ENCODE measurements at regions not wholly inside any gene's neighbourhood (a gene's known extent, or its start where the extent isn't known, plus 50 kb on each side); places are given as distances from the start of the nearest gene placed in this dataset.

DNA sequence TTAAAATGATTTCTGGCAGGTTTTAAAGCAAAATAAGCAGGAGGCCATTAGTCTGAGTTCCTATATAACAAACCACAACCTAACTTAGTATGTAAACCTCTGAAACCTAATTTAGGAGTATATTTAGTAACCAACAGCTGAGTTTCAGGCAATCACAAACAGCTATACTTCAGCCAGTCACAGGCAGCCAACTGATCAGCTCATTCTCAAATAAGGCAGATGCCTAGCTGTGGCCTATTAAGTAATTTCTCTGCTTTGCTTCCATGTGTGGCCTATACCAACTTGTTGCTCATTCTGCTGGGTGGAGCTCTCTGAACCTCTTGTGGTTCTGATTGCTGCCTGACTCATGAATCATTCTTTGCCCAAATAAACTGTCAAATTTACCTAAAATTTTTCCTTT lies 408.9 kb upstream of the FBXO33 start:
- peaks cover 0 to 3% of the 10 kb centered on the region in 2 experiments; a peak in 1 of 4 replicates for H3K4me1 Mint-ChIP-seq
- H3K79me1 ChIP-seq (ENCODE audit: insufficient read depth, low read depth, low read length, poor library complexity, severe bottlenecking) = no peaks in the 10 kb centered on the region
- no peak overlapping the region for H3K4me3 Mint-ChIP-seq
- H4K8ac ChIP-seq (replicated peaks; ENCODE audit: insufficient read length, low read depth, low read length) = no peak overlapping the region
- H3K9me3 Mint-ChIP-seq = no peaks in the 10 kb centered on the region
- H3K4ac ChIP-seq (ENCODE audit: low read depth, low read length) = no peak overlapping the region
- H3K27ac ChIP-seq (ENCODE audit: insufficient read length, low read depth, low read length) = no peak overlapping the region
- H3K27me3 Mint-ChIP-seq (ENCODE audit: low read depth) = no peaks in the 10 kb centered on the region; the same call in 1 of the 2 replicates
- no peak overlapping the region for H3K23ac ChIP-seq (ENCODE audit: insufficient read length, low read depth, low read length)
- no peak overlapping the region for H3K56ac ChIP-seq (ENCODE audit: insufficient read length, low read depth, low read length)
- no peak overlapping the region for H2AK5ac ChIP-seq (ENCODE audit: insufficient read length, low read length)
- no peak overlapping the region for H4K5ac ChIP-seq (ENCODE audit: insufficient read length, low read depth, low read length)
- no peak overlapping the region for H2BK20ac ChIP-seq (ENCODE audit: low read depth, low read length, poor library complexity, severe bottlenecking)
- no peak overlapping the region for H3T11ph ChIP-seq (ENCODE audit: low read length)
- H3K36me3 Mint-ChIP-seq (ENCODE audit: insufficient read depth in 1 of 3, low read depth in 3 of 3) = no peaks in the 10 kb centered on the region
- TF ChIP-seq, protein P1, sequence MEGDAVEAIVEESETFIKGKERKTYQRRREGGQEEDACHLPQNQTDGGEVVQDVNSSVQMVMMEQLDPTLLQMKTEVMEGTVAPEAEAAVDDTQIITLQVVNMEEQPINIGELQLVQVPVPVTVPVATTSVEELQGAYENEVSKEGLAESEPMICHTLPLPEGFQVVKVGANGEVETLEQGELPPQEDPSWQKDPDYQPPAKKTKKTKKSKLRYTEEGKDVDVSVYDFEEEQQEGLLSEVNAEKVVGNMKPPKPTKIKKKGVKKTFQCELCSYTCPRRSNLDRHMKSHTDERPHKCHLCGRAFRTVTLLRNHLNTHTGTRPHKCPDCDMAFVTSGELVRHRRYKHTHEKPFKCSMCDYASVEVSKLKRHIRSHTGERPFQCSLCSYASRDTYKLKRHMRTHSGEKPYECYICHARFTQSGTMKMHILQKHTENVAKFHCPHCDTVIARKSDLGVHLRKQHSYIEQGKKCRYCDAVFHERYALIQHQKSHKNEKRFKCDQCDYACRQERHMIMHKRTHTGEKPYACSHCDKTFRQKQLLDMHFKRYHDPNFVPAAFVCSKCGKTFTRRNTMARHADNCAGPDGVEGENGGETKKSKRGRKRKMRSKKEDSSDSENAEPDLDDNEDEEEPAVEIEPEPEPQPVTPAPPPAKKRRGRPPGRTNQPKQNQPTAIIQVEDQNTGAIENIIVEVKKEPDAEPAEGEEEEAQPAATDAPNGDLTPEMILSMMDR (conservative IDR thresholded peaks at IDR 0.05) = no peak
- H3K23me2 ChIP-seq (ENCODE audit: insufficient read length, low read depth, low read length, poor library complexity, severe bottlenecking) = no peaks in the 10 kb centered on the region
- H2BK15ac ChIP-seq (ENCODE audit: low read depth, low read length) = no peak overlapping the region
- H3K9ac ChIP-seq (ENCODE audit: extremely low read depth, insufficient read length, low read length) = no peak overlapping the region
- no peak overlapping the region for H3K14ac ChIP-seq (ENCODE audit: insufficient read depth, low read length)
- no peak overlapping the region for H2BK120ac ChIP-seq (ENCODE audit: low read depth, low read length, poor library complexity, severe bottlenecking)
- H3K27ac Mint-ChIP-seq = no peak overlapping the region
- H3K18ac ChIP-seq (ENCODE audit: insufficient read length, low read depth, low read length) = no peak overlapping the region
- H3K79me2 ChIP-seq (ENCODE audit: insufficient read depth, low read length) = no peaks in the 10 kb centered on the region
- H3K9me3 ChIP-seq (ENCODE audit: control insufficient read depth, low read depth, low read length) = no peaks in the 10 kb centered on the region
- H3K4me1 ChIP-seq (ENCODE audit: insufficient read depth, low read length) = no peaks in the 10 kb centered on the region
- no peak overlapping the region for H2BK12ac ChIP-seq (ENCODE audit: insufficient read length, low read depth, low read length)
- no peak overlapping the region for H2BK5ac ChIP-seq (ENCODE audit: insufficient read length, low read length)
- H2AFZ ChIP-seq (ENCODE audit: low read length) = no peak overlapping the region
- H3K4me2 ChIP-seq (ENCODE audit: insufficient read depth, insufficient read length, low read length) = no peak overlapping the region
- no peak for DNase-seq
- H3K27me3 ChIP-seq (ENCODE audit: insufficient read depth, low read length) = no peaks in the 10 kb centered on the region
- H4K91ac ChIP-seq (ENCODE audit: insufficient read length, low read depth, low read length) = no peak overlapping the region
- no peaks in the 10 kb centered on the region for H4K20me1 ChIP-seq (ENCODE audit: control insufficient read depth, insufficient read depth, insufficient read length)
